C1 segment of cervical spinal cord (tissue), 14 donors: ENCODE measurements at regions not wholly inside any gene's neighbourhood (a gene's known extent, or its start where the extent isn't known, plus 50 kb on each side); places are given as distances from the start of the nearest gene placed in this dataset.
A peak's percentile ranks its signal among the peaks of the same experiment; 100 is the strongest.
"Not testable (repeated sequence)": the region's sequence is repeated elsewhere in the genome, so short reads cannot be mapped to it uniquely, and the experiment has no call there.

Experiments
- DNase-seq, 14 donors: peaks; one replicate each; lab custom pipeline; 2025; lab: John Stamatoyannopoulos, UW

DNA sequence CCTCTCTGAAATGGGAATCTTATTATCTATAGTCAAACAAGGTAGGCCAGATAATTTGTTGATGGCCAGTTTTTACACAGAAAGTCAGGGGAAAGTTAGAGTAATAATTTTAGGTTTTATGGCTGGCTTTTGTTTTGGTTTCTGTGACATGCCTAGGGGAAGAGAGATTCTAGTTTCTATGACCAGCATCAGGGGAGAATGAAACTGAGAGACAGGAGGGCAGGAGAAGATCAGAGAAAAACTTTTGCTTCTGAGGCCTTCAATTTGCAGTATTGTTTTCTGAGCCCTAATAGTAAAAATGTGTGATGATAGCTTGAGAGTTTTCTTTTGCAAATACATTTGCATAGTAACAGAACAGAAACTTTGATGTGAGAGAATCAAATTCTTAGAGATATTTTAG lies 564.3 kb downstream of the ZNF608 start:
- DNase-seq, result no peak

GRCh38 chr5:124180875-124181461 lies 565.5 kb downstream of the ZNF608 start:
- no peak for DNase-seq

GRCh38 chr5:124180299-124180874 lies 566.1 kb downstream of the ZNF608 start:
- no peak for DNase-seq

DNA sequence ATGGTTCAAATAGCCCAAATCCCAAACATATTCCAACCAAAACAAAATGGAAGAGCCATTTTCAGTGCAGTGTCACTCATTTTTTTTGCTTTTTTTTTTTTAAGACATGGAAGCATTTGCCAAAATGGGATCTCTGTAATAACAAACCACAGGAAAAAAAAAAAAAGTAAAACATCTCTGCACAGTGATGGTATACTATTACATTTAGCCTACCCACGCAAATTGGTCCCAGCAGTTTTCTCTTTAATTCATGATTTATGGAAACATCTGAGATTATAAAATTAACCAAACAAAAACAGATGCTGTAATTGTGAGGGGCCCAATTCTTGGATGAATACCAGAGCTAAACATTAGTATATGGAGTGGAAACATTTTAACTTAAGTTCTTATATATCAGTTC lies 566.6 kb downstream of the ZNF608 start:
- DNase-seq, result no peak

DNA sequence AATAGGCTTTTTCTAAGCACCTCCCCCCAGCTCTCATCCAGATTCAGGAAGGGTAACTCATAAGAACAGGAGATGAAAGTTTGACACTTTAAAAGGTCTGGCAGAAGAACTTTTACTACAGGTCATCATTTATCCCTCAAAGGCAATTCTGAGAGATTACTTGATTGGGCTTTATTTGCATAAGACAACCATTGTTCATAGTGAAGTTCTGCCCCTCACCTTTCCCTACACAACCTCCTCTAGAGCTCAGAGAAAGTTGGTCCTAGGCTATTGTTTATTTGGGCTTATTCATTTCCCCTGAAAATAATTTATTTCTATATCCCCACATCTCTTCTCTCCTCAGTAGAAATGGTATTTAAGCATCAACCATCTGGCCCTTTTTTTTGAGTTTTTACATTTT lies 568.4 kb downstream of the ZNF608 start:
- DNase-seq, result no peak

DNA sequence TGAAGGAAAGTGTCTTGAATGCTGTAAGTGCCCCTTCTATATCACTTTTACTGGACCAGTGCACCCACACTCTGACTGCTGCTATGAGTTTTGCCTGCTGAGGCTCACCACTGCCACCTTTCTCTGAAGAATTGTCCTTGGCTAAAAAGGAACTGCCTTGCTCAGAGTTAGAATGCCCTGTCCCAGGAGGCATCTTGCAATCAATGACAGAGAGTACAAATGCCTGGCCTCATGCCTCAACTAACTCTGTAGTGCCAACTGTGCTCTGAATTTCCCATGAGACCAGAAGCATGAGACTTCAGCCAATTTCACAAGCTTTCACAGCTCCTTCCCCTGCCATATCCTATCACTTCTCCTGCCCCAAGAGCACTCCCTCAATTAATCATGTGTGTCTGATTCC lies 569.7 kb downstream of the ZNF608 start:
- peak in 1 of 14 donors; percentile 13 for DNase-seq

GRCh38 chr5:124173386-124173785 lies 573.1 kb downstream of the ZNF608 start:
- DNase-seq, result no peak

GRCh38 chr5:124172389-124173003 lies 573.9 kb downstream of the ZNF608 start:
- DNase-seq, result no peak

DNA sequence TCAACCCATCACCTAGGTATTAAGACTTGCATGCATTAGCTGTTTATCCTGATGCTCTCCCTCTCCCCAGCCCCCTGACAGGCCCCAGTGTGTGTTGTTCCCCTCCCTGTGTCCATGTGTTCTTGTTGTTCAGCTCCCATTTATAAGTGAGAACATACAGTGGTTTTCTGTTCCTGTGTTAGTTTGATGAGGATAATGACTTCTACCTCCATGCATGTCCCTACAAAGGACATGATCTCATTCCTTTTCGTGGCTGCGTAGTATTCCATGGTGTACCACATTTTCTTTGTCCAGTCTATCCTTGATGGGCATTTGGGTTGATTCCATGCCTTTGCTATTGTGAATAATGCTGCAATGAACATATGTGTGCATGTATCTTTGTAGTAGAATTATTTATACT lies 578.3 kb downstream of the ZNF608 start:
- DNase-seq, result not testable (repeated sequence)

DNA sequence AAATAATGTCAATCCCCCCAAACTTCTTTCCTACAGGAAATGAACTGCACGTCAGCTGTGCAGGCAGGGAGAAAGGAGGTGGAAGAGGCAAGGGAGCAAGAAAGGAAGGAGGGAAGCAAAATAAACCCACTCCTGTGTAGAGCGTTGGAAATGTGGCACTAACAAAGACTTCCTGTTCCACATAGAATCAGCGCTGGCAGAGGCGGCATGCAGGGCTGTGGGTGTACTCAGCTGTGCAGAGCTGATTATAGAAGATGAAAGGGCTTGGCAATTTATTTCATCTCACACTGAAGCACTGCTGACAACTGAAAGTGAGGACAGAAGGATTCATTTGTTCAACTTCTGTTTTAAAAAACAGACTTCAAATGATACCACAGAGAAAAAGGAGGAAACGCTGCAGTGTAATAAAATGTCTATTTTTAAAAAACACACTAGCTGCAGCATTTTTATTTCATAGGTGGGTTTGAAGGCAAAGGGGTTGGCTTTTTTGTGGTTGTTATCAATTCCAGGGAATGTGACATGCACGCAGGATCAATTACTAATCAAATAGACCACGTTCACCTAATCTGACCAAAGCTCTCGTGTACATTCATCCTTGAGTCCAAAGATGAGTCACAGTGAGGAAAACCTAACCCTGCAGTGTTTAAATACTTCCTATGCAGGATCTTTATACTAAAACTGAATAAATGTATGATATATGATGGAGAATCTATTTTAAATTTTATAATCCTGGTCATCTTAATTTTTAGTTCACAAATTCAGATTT lies 583.5 kb downstream of the ZNF608 start:
- peak in 10 of 14 donors; percentile 4 to 64 (median 30) for DNase-seq

DNA sequence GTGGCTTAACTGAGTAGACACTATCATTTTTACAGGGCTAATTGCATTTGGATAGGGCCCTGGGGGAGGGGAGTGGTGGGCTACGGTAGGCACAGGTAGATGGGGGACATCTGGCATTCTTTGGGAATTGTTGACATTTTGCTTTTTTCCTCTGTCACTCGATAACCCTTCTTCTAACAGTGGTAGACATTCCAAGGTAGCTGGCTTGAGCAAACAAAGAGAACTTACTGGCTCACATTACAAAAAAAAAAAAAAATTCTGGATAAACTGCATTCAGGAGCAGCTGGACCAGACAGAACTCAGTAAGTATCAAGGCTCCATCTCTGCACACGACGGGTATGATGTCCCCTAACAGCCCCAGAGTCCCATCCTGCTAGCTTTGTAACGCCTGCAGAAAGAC lies 585.2 kb downstream of the ZNF608 start:
- DNase-seq, result no peak

DNA sequence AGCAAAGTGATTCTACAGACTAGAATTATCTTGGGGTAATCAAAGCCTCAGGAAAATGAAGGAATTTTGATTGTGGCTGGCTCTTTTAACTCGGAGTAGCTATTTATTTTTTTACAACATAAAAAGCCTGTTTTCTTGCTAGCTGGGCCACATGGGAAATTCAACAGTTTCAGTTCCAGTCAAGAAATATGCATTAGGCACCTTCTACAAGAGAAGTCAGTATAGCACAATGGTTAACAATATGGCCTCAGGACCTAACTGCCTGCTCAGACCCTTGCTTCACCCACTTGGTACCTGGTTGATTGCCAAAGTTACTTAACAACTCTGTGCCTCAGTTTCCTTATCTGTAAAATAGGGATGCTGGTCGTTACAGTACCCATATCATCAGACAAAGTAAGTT lies 586.2 kb downstream of the ZNF608 start:
- no peak for DNase-seq

DNA sequence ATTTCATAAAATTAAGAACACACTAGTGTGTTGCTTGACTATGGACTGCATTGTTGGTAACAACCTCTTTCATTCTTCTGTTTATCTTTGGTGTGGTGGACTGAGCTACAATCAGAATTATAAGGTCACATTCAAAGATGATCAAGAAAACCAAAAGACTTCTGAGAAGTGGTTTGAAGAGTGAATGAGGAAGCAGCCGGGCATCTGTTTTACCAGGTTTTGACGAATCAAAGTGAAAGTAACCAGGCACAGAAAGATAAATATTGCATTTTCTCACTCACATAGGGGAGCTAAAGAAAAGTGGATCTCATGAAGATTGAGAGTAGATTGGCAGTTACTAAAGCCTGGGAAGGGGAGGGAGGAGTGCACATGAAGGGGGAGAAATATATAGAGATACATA lies 589.1 kb downstream of the ZNF608 start:
- no peak for DNase-seq

DNA sequence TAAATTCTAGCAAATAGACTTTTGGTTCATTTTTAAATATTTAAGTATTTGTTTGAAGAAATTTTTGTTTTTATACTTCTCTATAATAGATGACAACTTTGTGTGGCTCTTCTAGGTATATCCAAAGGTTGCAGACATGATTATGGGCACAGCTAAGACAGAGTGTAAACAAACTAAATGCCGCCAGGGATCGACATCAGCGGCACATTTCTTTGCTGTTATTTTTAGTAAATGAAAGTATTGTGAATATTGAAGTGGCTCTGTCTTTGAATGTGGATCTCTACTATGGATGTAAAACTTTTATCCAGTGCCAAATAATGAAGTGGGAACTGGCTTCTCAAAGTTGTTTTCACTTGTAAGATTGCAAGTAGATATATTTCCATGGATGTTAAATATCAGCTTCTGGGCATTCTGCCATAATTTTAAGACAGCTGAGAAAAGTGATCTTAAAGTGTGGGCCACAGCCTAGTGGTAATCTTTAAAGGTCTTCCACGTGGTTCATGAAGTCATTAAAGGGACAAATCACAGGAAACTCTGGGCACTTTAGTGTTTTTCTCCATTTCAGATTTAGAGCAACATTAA lies 589.9 kb downstream of the ZNF608 start:
- no peak for DNase-seq

DNA sequence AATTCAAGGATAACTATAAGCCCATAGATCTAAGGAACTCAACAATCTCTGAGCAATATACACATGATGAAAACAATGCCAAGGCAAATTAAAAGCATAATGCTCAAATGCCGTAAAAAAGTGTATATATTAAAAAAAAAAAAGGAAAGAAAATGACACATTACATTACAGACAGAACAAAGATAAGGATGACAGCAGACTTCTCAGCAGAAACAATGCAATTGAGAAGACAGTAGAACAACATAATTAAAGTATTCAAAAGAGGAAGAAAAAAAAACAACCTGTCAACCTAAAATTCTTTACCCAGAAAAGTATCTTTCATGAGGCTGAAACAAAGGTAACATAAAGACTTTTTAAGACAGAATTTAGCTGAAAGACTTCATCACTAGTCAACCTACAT lies 591.7 kb downstream of the ZNF608 start:
- DNase-seq, result no peak

- DNase-seq, result no peak
Measured at GRCh38 chr5:124153588-124153987, 592.9 kb downstream of the ZNF608 start.

DNA sequence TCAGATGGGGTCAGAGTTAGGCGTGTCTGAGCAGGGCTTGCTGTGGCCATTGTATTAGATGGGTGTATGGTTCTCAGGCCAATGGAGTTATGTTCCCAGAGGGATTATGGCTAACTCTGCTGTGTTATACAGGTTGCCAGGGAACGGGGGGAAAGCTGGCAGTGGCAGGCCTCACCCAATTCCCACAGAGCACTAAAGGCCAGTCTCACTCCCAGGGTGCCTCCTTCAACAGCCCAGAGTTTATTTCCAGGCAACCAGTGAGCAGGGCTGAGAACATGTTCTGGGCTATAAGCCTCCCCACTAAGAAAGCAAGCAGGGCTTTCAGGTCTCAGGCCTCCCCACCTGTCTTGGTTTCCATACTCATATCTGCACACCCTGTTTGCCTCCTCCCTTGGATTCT lies 597.9 kb downstream of the ZNF608 start:
- DNase-seq, result no peak

DNA sequence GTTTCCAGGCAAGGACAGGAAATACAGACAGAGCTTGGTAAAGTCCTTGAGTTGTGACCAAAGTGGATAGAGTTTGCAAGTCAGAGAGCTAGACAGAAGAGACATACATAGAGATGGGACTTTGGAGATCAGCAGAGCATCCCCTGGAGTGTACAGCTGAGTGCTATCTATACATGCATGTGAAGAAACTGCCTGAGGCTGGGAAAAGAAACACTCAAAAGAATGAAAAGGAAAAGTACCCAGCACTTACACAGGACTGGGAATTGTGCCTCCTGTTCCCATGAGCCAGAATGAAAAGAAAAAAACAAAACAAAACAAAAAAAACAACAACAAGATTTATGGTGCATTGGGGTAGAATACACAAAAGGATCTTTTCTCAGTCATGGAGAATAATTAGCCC lies 606.4 kb downstream of the ZNF608 start:
- no peak for DNase-seq

- no peak for DNase-seq
Measured at GRCh38 chr5:124139477-124139876, 607.0 kb downstream of the ZNF608 start.

- DNase-seq, result no peak
Measured at GRCh38 chr5:124136609-124137008, 609.8 kb downstream of the ZNF608 start.

DNA sequence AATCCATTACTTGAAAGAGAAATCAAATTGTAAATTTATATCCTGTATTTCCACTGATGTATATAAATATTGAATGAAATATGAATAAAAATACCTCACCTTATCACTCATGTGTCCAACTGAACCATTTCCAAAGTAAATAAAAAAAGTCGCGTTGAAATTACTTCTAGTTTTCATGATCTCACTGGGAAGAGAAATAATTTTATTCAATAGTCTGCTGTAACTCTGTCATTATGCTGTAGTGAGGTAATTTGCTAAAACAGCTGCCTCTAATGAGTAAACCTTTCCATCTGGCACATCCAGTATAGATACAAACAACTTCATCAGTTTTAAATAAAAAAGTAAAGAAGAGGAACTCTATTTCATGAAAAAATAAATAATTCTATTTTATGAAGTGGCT lies 611.5 kb downstream of the ZNF608 start:
- no peak for DNase-seq

DNA sequence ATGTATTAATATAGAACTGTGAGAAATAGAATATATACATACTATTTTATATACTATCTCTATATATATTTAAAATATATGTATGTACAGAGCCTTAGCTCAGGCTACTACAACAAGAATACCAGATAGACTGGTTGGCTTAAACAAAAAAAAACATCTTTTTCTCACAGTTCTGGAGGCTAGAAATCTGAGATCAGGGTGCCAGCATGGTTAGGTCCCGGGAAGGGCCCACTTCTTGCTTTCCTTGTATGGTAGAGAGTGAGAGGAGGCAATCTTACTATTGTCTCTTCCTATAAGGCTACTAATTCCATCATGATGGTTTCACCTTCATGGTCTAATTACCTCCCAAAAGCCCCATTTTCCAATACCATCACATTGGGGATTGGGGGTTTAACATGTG lies 613.0 kb downstream of the ZNF608 start:
- no peak for DNase-seq
